OCI-LY3 (cell line): ENCODE measurements at regions not wholly inside any gene's neighbourhood (a gene's known extent, or its start where the extent isn't known, plus 50 kb on each side); places are given as distances from the start of the nearest gene placed in this dataset.

Experiments
- CTCF ChIP-seq: fragments of 200-600, 300-600 bp; sonication (generic); IDR thresholded peaks from 2 replicates; pipeline ENCODE4 v1.5.1; 2014; ENCODE audit warnings: antibody characterized with exemption, low read length, low read depth
- EZH2phosphoT487 ChIP-seq: fragments of 200-600 bp; shearing (Covaris generic); IDR thresholded peaks from 2 replicates; pipeline ENCODE4 v1.6.1; 2018; ENCODE audit warnings: antibody characterized with exemption, mixed run types, low read depth

- no peak for TF ChIP-seq CTCF
- TF ChIP-seq EZH2phosphoT487, result no peak
Observed at GRCh38 chr17:77002103-77003045, 134.2 kb downstream of the MGAT5B start.
